Posterior cingulate gyrus (tissue), 11 donors: ENCODE measurements at regions not wholly inside any gene's neighbourhood (a gene's known extent, or its start where the extent isn't known, plus 50 kb on each side); places are given as distances from the start of the nearest gene placed in this dataset.

ENCODE experiments used
- DNase-seq, 10 donors: peaks; one replicate each; pipeline versions ENCODE4 v3.0.0 to v3.0.0-alpha.2; 2020 to 2021; ENCODE audit warnings: mixed read lengths in 3 of 10
- intact Hi-C: fragments of 100-400 bp; cut with DNase I; formaldehyde crosslinking; loops from one replicate; pipeline ENCODE4 v1.15.1; 2023

- no peak for DNase-seq
- intact Hi-C loops: no loop called here
Measured at GRCh38 chr3:163159306-163159705, 1662.7 kb downstream of the OTOL1 start.

GRCh38 chr3:163139600-163139999, 1643.0 kb downstream of the OTOL1 start:
- intact Hi-C loops: no loop called here
- DNase-seq: peak in 1 of 10 donors; percentile 35

GRCh38 chr3:163138258-163138657, 1641.7 kb downstream of the OTOL1 start:
- DNase-seq: no peak
- intact Hi-C loops: no loop called here

- peak in 1 of 10 donors; percentile 42 for DNase-seq
Measured at GRCh38 chr3:163132111-163132510, 1635.5 kb downstream of the OTOL1 start.

GRCh38 chr3:163129287-163129686, 1632.7 kb downstream of the OTOL1 start:
- DNase-seq: no peak
- intact Hi-C loops: no loop called here

More at GRCh38 chr3:163132111-163132510, 1635.5 kb downstream of the OTOL1 start:
- intact Hi-C loops: no loop called here

GRCh38 chr3:163126115-163126514, 1629.5 kb downstream of the OTOL1 start:
- intact Hi-C loops: no loop called here
- DNase-seq: no peak
